Body of pancreas (tissue), 4 donors: ENCODE measurements at regions not wholly inside any gene's neighbourhood (a gene's known extent, or its start where the extent isn't known, plus 50 kb on each side); places are given as distances from the start of the nearest gene placed in this dataset.

Source experiments
- POLR2A ChIP-seq, 3 donors: fragments of 450-650 bp; IDR thresholded peaks; one replicate each; pipeline ENCODE4 v1.6.1; 2016; ENCODE audit warnings: antibody characterized with exemption in 3 of 3, mild to moderate bottlenecking in 2 of 3
- TF ChIP-seq, protein P1 (sequence below), 7 experiments: fragments of 450-650 bp in 4 of 7; fragments of 200-600 bp in 3 of 7; sonication (generic) in 3 of 7; IDR thresholded peaks; one replicate each; pipeline ENCODE4 v1.5.1; 2016 to 2019; ENCODE audit warnings: antibody characterized with exemption in 7 of 7

DNA sequence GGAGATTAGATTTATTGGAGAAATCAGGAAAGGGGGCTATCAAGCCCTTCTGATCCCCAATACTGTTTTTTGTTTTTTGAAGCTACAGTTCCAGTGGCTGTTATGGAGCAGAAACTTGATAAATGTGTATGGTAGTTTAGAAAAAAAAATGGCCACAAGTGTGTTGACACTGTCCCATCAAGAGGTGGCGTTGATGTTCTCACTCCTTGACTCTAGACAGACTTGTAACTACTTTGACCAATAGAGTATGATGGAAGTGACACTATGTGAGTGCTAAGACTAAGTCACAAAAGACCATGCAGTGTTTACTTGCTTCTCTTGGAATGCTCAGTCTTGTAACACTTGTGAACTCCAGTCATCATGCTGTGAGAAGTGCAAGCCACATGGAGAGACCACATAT lies 356.7 kb downstream of the PDCD6IP start:
- TF ChIP-seq, protein P1, sequence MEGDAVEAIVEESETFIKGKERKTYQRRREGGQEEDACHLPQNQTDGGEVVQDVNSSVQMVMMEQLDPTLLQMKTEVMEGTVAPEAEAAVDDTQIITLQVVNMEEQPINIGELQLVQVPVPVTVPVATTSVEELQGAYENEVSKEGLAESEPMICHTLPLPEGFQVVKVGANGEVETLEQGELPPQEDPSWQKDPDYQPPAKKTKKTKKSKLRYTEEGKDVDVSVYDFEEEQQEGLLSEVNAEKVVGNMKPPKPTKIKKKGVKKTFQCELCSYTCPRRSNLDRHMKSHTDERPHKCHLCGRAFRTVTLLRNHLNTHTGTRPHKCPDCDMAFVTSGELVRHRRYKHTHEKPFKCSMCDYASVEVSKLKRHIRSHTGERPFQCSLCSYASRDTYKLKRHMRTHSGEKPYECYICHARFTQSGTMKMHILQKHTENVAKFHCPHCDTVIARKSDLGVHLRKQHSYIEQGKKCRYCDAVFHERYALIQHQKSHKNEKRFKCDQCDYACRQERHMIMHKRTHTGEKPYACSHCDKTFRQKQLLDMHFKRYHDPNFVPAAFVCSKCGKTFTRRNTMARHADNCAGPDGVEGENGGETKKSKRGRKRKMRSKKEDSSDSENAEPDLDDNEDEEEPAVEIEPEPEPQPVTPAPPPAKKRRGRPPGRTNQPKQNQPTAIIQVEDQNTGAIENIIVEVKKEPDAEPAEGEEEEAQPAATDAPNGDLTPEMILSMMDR (IDR thresholded peaks at IDR 0.05): no peak
- no peak for TF ChIP-seq POLR2A (IDR thresholded peaks at IDR 0.05)
